H9 (cell line): ENCODE measurements at regions not wholly inside any gene's neighbourhood (a gene's known extent, or its start where the extent isn't known, plus 50 kb on each side); places are given as distances from the start of the nearest gene placed in this dataset.

Experiments used
- DNase-seq: peaks from one replicate; pipeline ENCODE4 v3.0.0-alpha.2; 2017
- H2AFZ ChIP-seq: one replicate; pipeline ENCODE4 v1.6.1; 2013; ENCODE audit warnings: mild to moderate bottlenecking, low read length, control low read depth, moderate library complexity
- H2AK5ac ChIP-seq: 2 replicates; pipeline ENCODE4 v1.6.1; 2013; ENCODE audit warnings: low read length, control low read depth, mixed read lengths; ENCODE audit not compliant: insufficient read length
- H2BK120ac ChIP-seq: one replicate; pipeline ENCODE4 v1.6.1; 2013; ENCODE audit warnings: low read depth, mild to moderate bottlenecking, low read length, control low read depth, inconsistent platforms; ENCODE audit not compliant: poor library complexity, severe bottlenecking
- H2BK12ac ChIP-seq: 2 replicates; pipeline ENCODE4 v1.6.1; 2013; ENCODE audit warnings: low read length, control low read depth, mixed read lengths, low read depth; ENCODE audit not compliant: insufficient read length
- H2BK15ac ChIP-seq: 2 replicates; pipeline ENCODE4 v1.6.1; 2013; ENCODE audit warnings: low read depth, low read length, control low read depth
- H2BK20ac ChIP-seq: one replicate; pipeline ENCODE4 v1.6.1; 2013; ENCODE audit warnings: low read depth, mild to moderate bottlenecking, low read length, control low read depth, inconsistent platforms; ENCODE audit not compliant: poor library complexity, severe bottlenecking
- H2BK5ac ChIP-seq: 2 replicates; pipeline ENCODE4 v1.6.1; 2013; ENCODE audit warnings: low read length, control low read depth, mixed read lengths; ENCODE audit not compliant: insufficient read length
- H3K14ac ChIP-seq: 2 replicates; pipeline ENCODE4 v1.6.1; 2013; ENCODE audit warnings: low read length, control low read depth; ENCODE audit not compliant: insufficient read depth
- H3K18ac ChIP-seq: 2 replicates; pipeline ENCODE4 v1.6.1; 2013; ENCODE audit warnings: low read depth, mild to moderate bottlenecking, mixed read lengths, low read length, control low read depth; ENCODE audit not compliant: insufficient read length
- H3K23ac ChIP-seq: 2 replicates; pipeline ENCODE4 v1.6.1; 2013; ENCODE audit warnings: low read length, control low read depth, mixed read lengths, low read depth; ENCODE audit not compliant: insufficient read length
- H3K23me2 ChIP-seq: 2 replicates; pipeline ENCODE4 v1.6.1; 2013; ENCODE audit warnings: low read depth, mild to moderate bottlenecking, mixed read lengths, low read length, control low read depth; ENCODE audit not compliant: insufficient read length, poor library complexity, severe bottlenecking
- H3K27ac ChIP-seq: 2 replicates; pipeline ENCODE4 v1.5.1; 2013; ENCODE audit warnings: low read length, control low read depth, mixed read lengths, low read depth; ENCODE audit not compliant: insufficient read length
- H3K27me3 ChIP-seq: 2 replicates; pipeline ENCODE4 v1.6.1; 2013; ENCODE audit warnings: low read length, control low read depth, inconsistent platforms; ENCODE audit not compliant: insufficient read depth
- H3K4ac ChIP-seq: 2 replicates; pipeline ENCODE4 v1.6.1; 2013; ENCODE audit warnings: low read depth, mild to moderate bottlenecking, control low read depth, inconsistent platforms, low read length, moderate library complexity
- H3K4me1 ChIP-seq: 2 replicates; pipeline ENCODE4 v1.6.1; 2013; ENCODE audit warnings: low read length, control low read depth, inconsistent platforms; ENCODE audit not compliant: insufficient read depth
- H3K4me2 ChIP-seq: 2 replicates; pipeline ENCODE4 v1.6.1; 2013; ENCODE audit warnings: low read length, control low read depth, mixed read lengths; ENCODE audit not compliant: insufficient read length, insufficient read depth
- H3K56ac ChIP-seq: 2 replicates; pipeline ENCODE4 v1.6.1; 2013; ENCODE audit warnings: low read depth, mild to moderate bottlenecking, mixed read lengths, low read length, control low read depth; ENCODE audit not compliant: insufficient read length
- H3K79me1 ChIP-seq: 2 replicates; pipeline ENCODE4 v1.6.1; 2013; ENCODE audit warnings: low read depth, mild to moderate bottlenecking, moderate library complexity, low read length, control low read depth, inconsistent platforms; ENCODE audit not compliant: insufficient read depth, poor library complexity, severe bottlenecking
- H3K79me2 ChIP-seq: 2 replicates; pipeline ENCODE4 v1.6.1; 2013; ENCODE audit warnings: low read length, control low read depth, inconsistent platforms; ENCODE audit not compliant: insufficient read depth
- H3K9ac ChIP-seq: 2 replicates; pipeline ENCODE4 v1.6.1; 2013; ENCODE audit warnings: low read length, control low read depth, mixed read lengths; ENCODE audit not compliant: insufficient read length; ENCODE audit errors: extremely low read depth
- H3K9me3 ChIP-seq: one replicate; pipeline ENCODE4 v1.6.1; 2013; ENCODE audit warnings: low read depth, low read length, inconsistent platforms; ENCODE audit not compliant: control insufficient read depth
- H3T11ph ChIP-seq: one replicate; pipeline ENCODE4 v1.6.1; 2013; ENCODE audit warnings: mild to moderate bottlenecking, low read length, control low read depth, inconsistent platforms
- H4K20me1 ChIP-seq: one replicate; pipeline ENCODE4 v1.6.1; 2013; ENCODE audit not compliant: control insufficient read depth, insufficient read length, insufficient read depth
- H4K5ac ChIP-seq: 2 replicates; pipeline ENCODE4 v1.6.1; 2013; ENCODE audit warnings: low read depth, mild to moderate bottlenecking, mixed read lengths, low read length, control low read depth; ENCODE audit not compliant: insufficient read length
- H4K8ac ChIP-seq: replicated peaks from 2 replicates; pipeline ENCODE4 v1.6.1; 2013; ENCODE audit warnings: low read length, control low read depth, mixed read lengths, low read depth; ENCODE audit not compliant: insufficient read length
- H4K91ac ChIP-seq: 2 replicates; pipeline ENCODE4 v1.6.1; 2013; ENCODE audit warnings: low read depth, mild to moderate bottlenecking, moderate library complexity, mixed read lengths, low read length, control low read depth; ENCODE audit not compliant: insufficient read length
- H3K27ac Mint-ChIP-seq, 3 experiments: 2 replicates in 2 of 3; 3 replicates in 1 of 3; pipeline ENCODE4 v1.8.0; 2020 to 2021; ENCODE audit warnings: mixed read lengths in 3 of 3, mild to moderate bottlenecking in 1 of 3, moderate library complexity in 1 of 3
- H3K27me3 Mint-ChIP-seq: 2 replicates; pipeline ENCODE4 v1.8.0; 2021; ENCODE audit warnings: low read depth, mild to moderate bottlenecking, moderate library complexity, mixed read lengths
- H3K36me3 Mint-ChIP-seq, 3 experiments: 2 replicates in 2 of 3; 3 replicates in 1 of 3; pipeline ENCODE4 v1.8.0; 2020 to 2021; ENCODE audit warnings: low read depth in 3 of 3, mixed read lengths in 3 of 3; ENCODE audit not compliant: insufficient read depth in 1 of 3
- H3K4me1 Mint-ChIP-seq, 2 experiments: 2 replicates each; pipeline ENCODE4 v1.8.0; 2020; ENCODE audit warnings: mixed read lengths in 2 of 2
- H3K4me3 Mint-ChIP-seq, 2 experiments: 2 replicates in 1 of 2; 3 replicates in 1 of 2; pipeline ENCODE4 v1.8.0; 2020 to 2021; ENCODE audit warnings: mild to moderate bottlenecking in 2 of 2, mixed read lengths in 2 of 2, moderate library complexity in 1 of 2
- H3K9me3 Mint-ChIP-seq, 2 experiments: 2 replicates in 1 of 2; 3 replicates in 1 of 2; pipeline ENCODE4 v1.8.0; 2020; ENCODE audit warnings: mild to moderate bottlenecking in 2 of 2, mixed read lengths in 2 of 2, moderate library complexity in 1 of 2
- CTCF ChIP-seq: fragments of 200-600 bp; sonication (generic); conservative IDR thresholded peaks from 3 replicates; pipeline ENCODE4 v1.8.0; 2021; ENCODE audit warnings: antibody characterized with exemption, mild to moderate bottlenecking
- WGBS: extraction: QIAGEN DNeasy Blood & Tissue Kit; methylation state at CpG from one replicate; pipeline ENCODE4 v1.1.7; 2013; ENCODE audit warnings: missing lambda C conversion rate, low lambda C conversion rate, mixed read lengths; ENCODE audit not compliant: insufficient read length; ENCODE audit errors: extremely low coverage; 5-methylcytosine and 5-hydroxymethylcytosine counted together

GRCh38 chr10:23780331-23780730, 341.5 kb downstream of the OTUD1 start:
- no peak overlapping the region for H3K4ac ChIP-seq
- no peak overlapping the region for H2AFZ ChIP-seq
- no peak for DNase-seq
- H2AK5ac ChIP-seq = no peak overlapping the region
- no peak overlapping the region for H3K23ac ChIP-seq
- H3K23me2 ChIP-seq = no peaks in the 10 kb centered on the region
- no peak for TF ChIP-seq CTCF
- H2BK120ac ChIP-seq = no peak overlapping the region
- H3K4me1 Mint-ChIP-seq = no peaks in the 10 kb centered on the region
- H2BK15ac ChIP-seq = no peak overlapping the region
- H3K79me1 ChIP-seq = no peaks in the 10 kb centered on the region
- H3K4me3 Mint-ChIP-seq = no peak overlapping the region
- no peak overlapping the region for H4K91ac ChIP-seq
- no peak overlapping the region for H4K8ac ChIP-seq
- no peaks in the 10 kb centered on the region for H3K9me3 Mint-ChIP-seq
- no peak overlapping the region for H3K27ac Mint-ChIP-seq
- H3K27ac ChIP-seq = no peak overlapping the region
- no peaks in the 10 kb centered on the region for H3K4me1 ChIP-seq
- no peak overlapping the region for H3K14ac ChIP-seq
- H3K27me3 Mint-ChIP-seq = no peaks in the 10 kb centered on the region
- no peak overlapping the region for H3K9ac ChIP-seq
- H3K36me3 Mint-ChIP-seq = no peaks in the 10 kb centered on the region
- H3K27me3 ChIP-seq = no peaks in the 10 kb centered on the region
- H3K18ac ChIP-seq = no peak overlapping the region
- no peak overlapping the region for H3K4me2 ChIP-seq
- H2BK20ac ChIP-seq = no peak overlapping the region
- no peak overlapping the region for H4K5ac ChIP-seq
- H3K79me2 ChIP-seq = no peaks in the 10 kb centered on the region
- no CpG with 5 or more reads among the region's 1 CpG for WGBS
- H3T11ph ChIP-seq = no peak overlapping the region
- H4K20me1 ChIP-seq = no peaks in the 10 kb centered on the region
- H2BK12ac ChIP-seq = no peak overlapping the region
- H2BK5ac ChIP-seq = no peak overlapping the region
- H3K56ac ChIP-seq = no peak overlapping the region
- H3K9me3 ChIP-seq = no peaks in the 10 kb centered on the region
